GM23338 (cell line): ENCODE measurements at regions not wholly inside any gene's neighbourhood (a gene's known extent, or its start where the extent isn't known, plus 50 kb on each side); places are given as distances from the start of the nearest gene placed in this dataset.

Experiments used
- ATAC-seq: fragments of 200-7000 bp; cut with Tn5 transposase; 3 replicates; pipeline ENCODE4 v1.9.1; 2020
- DNase-seq: peaks from one replicate; pipeline ENCODE4 v3.0.0-alpha.2; 2015; ENCODE audit warnings: low spot score
- H2AFZ ChIP-seq: fragments of 200-600 bp; sonication (generic); 2 replicates; pipeline ENCODE4 v1.8.0; 2016; ENCODE audit warnings: antibody characterized with exemption, mild to moderate bottlenecking, moderate library complexity
- H3F3A ChIP-seq: fragments of 200-600 bp; sonication (generic); replicated peaks from 2 replicates; pipeline ENCODE4 v1.8.0; 2017; ENCODE audit warnings: antibody characterized with exemption, mixed run types, low read depth
- H3K27ac ChIP-seq: fragments of 200-600 bp; sonication (generic); 2 replicates; pipeline ENCODE4 v1.6.1; 2016; ENCODE audit warnings: low read depth
- H3K27me3 ChIP-seq: fragments of 200-600 bp; sonication (generic); 2 replicates; pipeline ENCODE4 v1.8.0; 2016; ENCODE audit warnings: mild to moderate bottlenecking, mixed run types, moderate library complexity; ENCODE audit not compliant: insufficient read depth
- H3K36me3 ChIP-seq: fragments of 200-600 bp; sonication (generic); 2 replicates; pipeline ENCODE4 v1.8.0; 2016; ENCODE audit warnings: mild to moderate bottlenecking; ENCODE audit not compliant: insufficient read depth
- H3K4me1 ChIP-seq: fragments of 200-600 bp; sonication (generic); 2 replicates; pipeline ENCODE4 v1.8.0; 2016; ENCODE audit warnings: mild to moderate bottlenecking, moderate library complexity; ENCODE audit not compliant: insufficient read depth
- H3K4me2 ChIP-seq: fragments of 200-600 bp; sonication (generic); 2 replicates; pipeline ENCODE4 v1.7.1; 2017; ENCODE audit warnings: mixed run types
- H3K4me3 ChIP-seq: fragments of 200-600 bp; sonication (generic); 2 replicates; pipeline ENCODE4 v1.6.1; 2016; ENCODE audit warnings: mixed run types
- H3K79me2 ChIP-seq: fragments of 200-600 bp; sonication (generic); replicated peaks from 2 replicates; pipeline ENCODE4 v1.8.0; 2017; ENCODE audit warnings: mild to moderate bottlenecking; ENCODE audit not compliant: insufficient read depth
- H3K9me2 ChIP-seq: fragments of 200-600 bp; sonication (generic); 2 replicates; pipeline ENCODE4 v1.8.0; 2017; ENCODE audit not compliant: insufficient read depth
- H4K20me1 ChIP-seq: fragments of 200-600 bp; sonication (generic); replicated peaks from 2 replicates; pipeline ENCODE4 v1.8.0; 2017; ENCODE audit warnings: mild to moderate bottlenecking; ENCODE audit not compliant: insufficient read depth
- H3K27ac Mint-ChIP-seq: 2 replicates; pipeline ENCODE4 v1.8.0; 2020; ENCODE audit warnings: inconsistent platforms, mild to moderate bottlenecking, moderate library complexity, mixed read lengths
- H3K27me3 Mint-ChIP-seq: 3 replicates; pipeline ENCODE4 v1.8.0; 2022; ENCODE audit warnings: low read depth, mild to moderate bottlenecking, moderate library complexity, mixed read lengths, inconsistent platforms; ENCODE audit not compliant: insufficient read depth, poor library complexity
- H3K36me3 Mint-ChIP-seq: 3 replicates; pipeline ENCODE4 v1.8.0; 2021; ENCODE audit warnings: low read depth, mild to moderate bottlenecking, inconsistent platforms, moderate library complexity, mixed read lengths
- H3K4me1 Mint-ChIP-seq: 3 replicates; pipeline ENCODE4 v1.8.0; 2020; ENCODE audit warnings: mild to moderate bottlenecking, inconsistent platforms, mixed read lengths
- H3K4me3 Mint-ChIP-seq: 3 replicates; pipeline ENCODE4 v1.8.0; 2021; ENCODE audit warnings: moderate library complexity, mild to moderate bottlenecking, inconsistent platforms, mixed read lengths
- H3K9me3 Mint-ChIP-seq: 3 replicates; pipeline ENCODE4 v1.8.0; 2020; ENCODE audit warnings: moderate library complexity, mild to moderate bottlenecking, inconsistent platforms, mixed read lengths
- CREB1 ChIP-seq: fragments of 250-450 bp; sonication (Bioruptor Pico); IDR thresholded peaks from 2 replicates; pipeline ENCODE4 v1.5.0; 2020; ENCODE audit warnings: low read depth, mild to moderate bottlenecking, moderate library complexity
- CTCF ChIP-seq, 2 experiments: fragments of 200-600 bp in 1 of 2; sonication (generic) in 1 of 2; conservative IDR thresholded peaks; 2 replicates each; pipeline versions ENCODE4 v1.5.1 to v1.6.1; 2016 to 2017; ENCODE audit warnings: antibody characterized with exemption in 2 of 2, low read depth in 2 of 2, mild to moderate bottlenecking in 2 of 2, moderate library complexity in 1 of 2
- EZH2phosphoT487 ChIP-seq: fragments of 200-600 bp; sonication (generic); IDR thresholded peaks from one replicate; pipeline ENCODE4 v1.8.1; 2018; ENCODE audit warnings: antibody characterized with exemption; ENCODE audit not compliant: unreplicated experiment
- JUNB ChIP-seq: IDR thresholded peaks from one replicate; pipeline ENCODE4 v1.6.1; 2016; ENCODE audit warnings: antibody characterized with exemption; ENCODE audit not compliant: unreplicated experiment
- STAT1 ChIP-seq: IDR thresholded peaks from one replicate; pipeline ENCODE4 v1.6.1; 2016; ENCODE audit warnings: antibody characterized with exemption; ENCODE audit not compliant: unreplicated experiment
- ZNF114 ChIP-seq: fragments of 250-450 bp; sonication (Bioruptor Pico); IDR thresholded peaks from 2 replicates; pipeline ENCODE4 v1.5.0; 2020; ENCODE audit warnings: mild to moderate bottlenecking, moderate library complexity
- ZNF331 ChIP-seq: fragments of 250-450 bp; sonication (Bioruptor Pico); IDR thresholded peaks from 2 replicates; pipeline ENCODE4 v1.5.0; 2020; ENCODE audit warnings: low read depth, mild to moderate bottlenecking, moderate library complexity
- ZNF462 ChIP-seq: fragments of 250-450 bp; sonication (Bioruptor Pico); IDR thresholded peaks from 2 replicates; pipeline ENCODE4 v1.5.0; 2020; ENCODE audit warnings: mild to moderate bottlenecking, moderate library complexity

- 0 out of 2 replicates have a peak, but pooled peaks cover 3% of the 10 kb centered on the region for H3K9me2 ChIP-seq
- ATAC-seq: no peak
These were observed 155.3 kb upstream of the TWIST2 start for GRCh38 chr2:238692562-238692961.

DNA sequence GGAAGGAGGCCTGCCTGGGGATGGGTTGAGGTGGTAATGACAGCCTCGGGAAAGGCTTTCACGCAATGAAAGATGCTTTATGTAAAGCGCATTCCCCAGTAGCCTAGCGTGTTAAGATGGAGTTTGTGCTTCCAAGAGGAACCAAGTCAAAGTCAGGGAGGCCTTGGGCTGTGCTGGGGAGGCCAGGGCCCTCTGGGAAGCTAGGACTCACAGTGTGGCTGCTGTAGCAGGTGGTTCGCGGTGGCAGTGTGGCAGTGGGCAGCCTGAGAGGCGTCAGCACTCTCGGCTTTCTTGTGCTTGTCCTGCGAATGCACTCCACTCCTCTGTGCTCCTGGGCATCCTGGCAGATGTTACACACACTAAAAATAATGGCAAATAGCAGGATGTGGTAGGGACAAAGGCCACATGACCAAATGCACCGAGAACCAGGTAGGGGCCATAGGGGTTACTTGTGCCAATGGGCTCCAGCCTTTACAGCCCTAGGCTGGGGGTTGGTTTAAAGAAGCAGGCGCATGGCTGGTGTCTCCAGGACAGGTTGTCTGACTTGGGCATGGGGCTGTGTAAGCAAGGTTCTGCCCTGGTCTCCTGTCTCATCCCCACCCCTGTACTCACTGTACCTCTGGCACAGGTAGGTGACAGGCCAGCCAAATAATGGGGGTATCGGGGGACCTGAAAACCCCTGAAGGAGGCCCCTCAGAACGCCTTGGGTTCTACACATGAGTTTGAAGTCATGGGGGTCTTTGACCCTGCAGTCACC is 154.4 kb upstream of the TWIST2 start:
- no peak for DNase-seq
- Mint-ChIP-seq H3K27me3 (peaks cover 3% of the 10 kb centered on the region), H3K27ac (no peak overlapping the region), H3K9me3 (no peaks in the 10 kb centered on the region), H3K4me3 (no peak overlapping the region), H3K36me3 (no peaks in the 10 kb centered on the region; the same call in 2 of the 3 replicates), H3K4me1 (no peaks in the 10 kb centered on the region)
- no peak overlapping the region for H2AFZ ChIP-seq
- H3K27me3 ChIP-seq: no peaks in the 10 kb centered on the region
- H3K36me3 ChIP-seq: no peaks in the 10 kb centered on the region
- 0 out of 2 replicates have a peak, but pooled peaks cover 3% of the 10 kb centered on the region for H3K9me2 ChIP-seq
- H3K4me1 ChIP-seq: no peaks in the 10 kb centered on the region
- H4K20me1 ChIP-seq: no peaks in the 10 kb centered on the region
- no peak overlapping the region for H3K4me2 ChIP-seq
- ATAC-seq: no peak
- no peak overlapping the region for H3K4me3 ChIP-seq
- no peaks in the 10 kb centered on the region for H3K79me2 ChIP-seq
- no peak overlapping the region for H3K27ac ChIP-seq
- no peaks in the 10 kb centered on the region for H3F3A ChIP-seq
- TF ChIP-seq ZNF114 (CRISPR knock-in tag) (no peak), ZNF462 (CRISPR knock-in tag) (no peak), ZNF331 (CRISPR knock-in tag) (no peak), CTCF (conservative IDR thresholded peaks at IDR 0.05; ENCODE audit: low read depth in 2 of 2) (no peak), STAT1 (no peak), JUNB (no peak), CREB1 (no peak), EZH2phosphoT487 (no peak)

More at GRCh38 chr2:238692562-238692961, 155.3 kb upstream of the TWIST2 start:
- no peaks in the 10 kb centered on the region for H4K20me1 ChIP-seq
- no peaks in the 10 kb centered on the region for H3K36me3 ChIP-seq
- no peak overlapping the region for H2AFZ ChIP-seq
- no peaks in the 10 kb centered on the region for H3K27me3 ChIP-seq
- no peak for TF ChIP-seq CTCF (conservative IDR thresholded peaks at IDR 0.05; ENCODE audit: low read depth in 2 of 2)
- H3K9me3 Mint-ChIP-seq: no peaks in the 10 kb centered on the region
- no peak overlapping the region for H3K27ac Mint-ChIP-seq
- H3K27ac ChIP-seq: no peak overlapping the region
- peaks cover 4% of the 10 kb centered on the region for H3K27me3 Mint-ChIP-seq
- no peaks in the 10 kb centered on the region for H3K79me2 ChIP-seq
- no peaks in the 10 kb centered on the region for H3K36me3 Mint-ChIP-seq
- H3K4me3 ChIP-seq: no peak overlapping the region
- no peak for DNase-seq
- H3K4me1 ChIP-seq: no peaks in the 10 kb centered on the region
- no peaks in the 10 kb centered on the region for H3F3A ChIP-seq
- no peak overlapping the region for H3K4me2 ChIP-seq
- H3K4me3 Mint-ChIP-seq: no peak overlapping the region
- H3K4me1 Mint-ChIP-seq: no peaks in the 10 kb centered on the region
